ENCODE measurements at regions not wholly inside any gene's neighbourhood (a gene's known extent, or its start where the extent isn't known, plus 50 kb on each side); places are given as distances from the start of the nearest gene placed in this dataset.

- Mint-ChIP-seq H3K9me3 (no peaks in the 10 kb centered on the region), H3K36me3 (ENCODE audit: low read depth) (no peaks in the 10 kb centered on the region), H3K4me3 (no peak overlapping the region), H3K27ac (no peak overlapping the region), H3K27me3 (ENCODE audit: low read depth) (peaks cover 31% of the 10 kb centered on the region), H3K4me1 (no peaks in the 10 kb centered on the region)
- no peak for TF ChIP-seq CTCF (IDR thresholded peaks at IDR 0.05; ENCODE audit: unreplicated experiment in 3 of 3)
Observed at GRCh38 chr5:174386306-174386705, 338.1 kb upstream of the MSX2 start.

- Mint-ChIP-seq H3K9me3 (no peaks in the 10 kb centered on the region), H3K27ac (no peak overlapping the region), H3K4me1 (no peaks in the 10 kb centered on the region), H3K4me3 (no peak overlapping the region), H3K36me3 (ENCODE audit: low read depth) (no peaks in the 10 kb centered on the region), H3K27me3 (ENCODE audit: low read depth) (peaks cover 34% of the 10 kb centered on the region)
- TF ChIP-seq CTCF (IDR thresholded peaks at IDR 0.05; ENCODE audit: unreplicated experiment in 3 of 3), result no peak
Observed at GRCh38 chr5:174386846-174387245, 337.5 kb upstream of the MSX2 start.

GRCh38 chr5:174387448-174387847 is 336.9 kb upstream of the MSX2 start:
- Mint-ChIP-seq H3K4me3 (no peak overlapping the region), H3K27ac (no peak overlapping the region), H3K27me3 (ENCODE audit: low read depth) (peaks cover 36% of the 10 kb centered on the region), H3K9me3 (no peaks in the 10 kb centered on the region), H3K4me1 (no peaks in the 10 kb centered on the region), H3K36me3 (ENCODE audit: low read depth) (no peaks in the 10 kb centered on the region)
- no peak for TF ChIP-seq CTCF (IDR thresholded peaks at IDR 0.05; ENCODE audit: unreplicated experiment in 3 of 3)

GRCh38 chr5:174392892-174393291 is 331.5 kb upstream of the MSX2 start:
- H3K9me3 Mint-ChIP-seq, result no peaks in the 10 kb centered on the region
- H3K4me3 Mint-ChIP-seq, result no peak overlapping the region
- H3K36me3 Mint-ChIP-seq (ENCODE audit: low read depth), result no peaks in the 10 kb centered on the region
- no peak overlapping the region for H3K27ac Mint-ChIP-seq
- no peaks in the 10 kb centered on the region for H3K4me1 Mint-ChIP-seq
- H3K27me3 Mint-ChIP-seq (ENCODE audit: low read depth), result peaks cover 20% of the 10 kb centered on the region
- no peak for TF ChIP-seq CTCF (IDR thresholded peaks at IDR 0.05; ENCODE audit: unreplicated experiment in 3 of 3)

GRCh38 chr5:174396541-174396940 is 327.8 kb upstream of the MSX2 start:
- no peaks in the 10 kb centered on the region for H3K4me1 Mint-ChIP-seq
- H3K27ac Mint-ChIP-seq, result no peak overlapping the region
- H3K9me3 Mint-ChIP-seq, result no peaks in the 10 kb centered on the region
- no peak overlapping the region for H3K4me3 Mint-ChIP-seq
- peaks cover 6% of the 10 kb centered on the region for H3K27me3 Mint-ChIP-seq (ENCODE audit: low read depth)
- TF ChIP-seq CTCF (IDR thresholded peaks at IDR 0.05; ENCODE audit: unreplicated experiment in 3 of 3), result no peak
- H3K36me3 Mint-ChIP-seq (ENCODE audit: low read depth), result no peaks in the 10 kb centered on the region

- no peaks in the 10 kb centered on the region for H3K36me3 Mint-ChIP-seq (ENCODE audit: low read depth)
- H3K27me3 Mint-ChIP-seq (ENCODE audit: low read depth), result peaks cover 9% of the 10 kb centered on the region
- no peaks in the 10 kb centered on the region for H3K9me3 Mint-ChIP-seq
- no peak overlapping the region for H3K4me3 Mint-ChIP-seq
- H3K4me1 Mint-ChIP-seq, result no peaks in the 10 kb centered on the region
- H3K27ac Mint-ChIP-seq, result no peak overlapping the region
- no peak for TF ChIP-seq CTCF (IDR thresholded peaks at IDR 0.05; ENCODE audit: unreplicated experiment in 3 of 3)
Observed at GRCh38 chr5:174397206-174397605, 327.2 kb upstream of the MSX2 start.

Data from nephron (organoid).